ENCODE measurements at regions not wholly inside any gene's neighbourhood (a gene's known extent, or its start where the extent isn't known, plus 50 kb on each side); places are given as distances from the start of the nearest gene placed in this dataset.

- Mint-ChIP-seq H3K4me1 (ENCODE audit: low read depth) (no peaks in the 10 kb centered on the region), H3K27me3 (no peaks in the 10 kb centered on the region), H3K9me3 (peaks cover 10% of the 10 kb centered on the region), H3K27ac (no peak overlapping the region), H3K4me3 (no peak overlapping the region), H3K36me3 (ENCODE audit: low read depth) (no peaks in the 10 kb centered on the region)
- no peak for DNase-seq
- ATAC-seq (ENCODE audit: poor library complexity), result no peak
- Histone ChIP-seq H3K4me3 (ENCODE audit: low read length) (no peak overlapping the region), H3K9me3 (ENCODE audit: control insufficient read depth in 1 of 2, insufficient read depth in 1 of 2, low read length in 2 of 2) (peaks cover 0 to 11% of the 10 kb centered on the region in 2 experiments), H3K27me3 (ENCODE audit: control insufficient read depth in 1 of 2, insufficient read depth in 2 of 2, low read length in 2 of 2) (no peaks in the 10 kb centered on the region), H3K4me1 (ENCODE audit: insufficient read depth, low read length) (no peaks in the 10 kb centered on the region), H3K36me3 (ENCODE audit: insufficient read depth, low read length) (no peaks in the 10 kb centered on the region), H3K27ac (ENCODE audit: low read depth in 1 of 2, low read length in 2 of 2) (no peak overlapping the region)
- TF ChIP-seq CTCF (IDR thresholded peaks at IDR 0.05), result no peak
- CTCF ChIA-PET, result no interaction called here
- POLR2A ChIA-PET, result no interaction called here
- intact Hi-C loops (cut with DNase I, micrococcal nuclease), result no loop called here
These were observed 886.0 kb downstream of the ADGRL2 start for GRCh38 chr1:82686774-82687173.

- DNase-seq (no peak), ATAC-seq (ENCODE audit: poor library complexity) (no peak)
- intact Hi-C loops (cut with DNase I, micrococcal nuclease), result no loop called here
- H3K4me1 ChIP-seq (ENCODE audit: insufficient read depth, low read length), result no peaks in the 10 kb centered on the region
- H3K27me3 ChIP-seq (ENCODE audit: control insufficient read depth in 1 of 2, insufficient read depth in 2 of 2, low read length in 2 of 2), result no peaks in the 10 kb centered on the region
- TF ChIP-seq CTCF (IDR thresholded peaks at IDR 0.05), result no peak
- no peaks in the 10 kb centered on the region for H3K36me3 ChIP-seq (ENCODE audit: insufficient read depth, low read length)
- no peak overlapping the region for H3K4me3 Mint-ChIP-seq
- no peaks in the 10 kb centered on the region for H3K9me3 Mint-ChIP-seq
- CTCF ChIA-PET, result no interaction called here
- H3K27ac ChIP-seq (ENCODE audit: low read depth in 1 of 2, low read length in 2 of 2), result no peak overlapping the region
- no peaks in the 10 kb centered on the region for H3K27me3 Mint-ChIP-seq
- H3K4me1 Mint-ChIP-seq (ENCODE audit: low read depth), result no peaks in the 10 kb centered on the region
- POLR2A ChIA-PET, result no interaction called here
- no peak overlapping the region for H3K4me3 ChIP-seq (ENCODE audit: low read length)
- H3K36me3 Mint-ChIP-seq (ENCODE audit: low read depth), result no peaks in the 10 kb centered on the region
- peaks cover 0 to 2% of the 10 kb centered on the region in 2 experiments for H3K9me3 ChIP-seq (ENCODE audit: control insufficient read depth in 1 of 2, insufficient read depth in 1 of 2, low read length in 2 of 2)
- no peak overlapping the region for H3K27ac Mint-ChIP-seq
These were observed 846.2 kb downstream of the ADGRL2 start for GRCh38 chr1:82646888-82647287.

- no peak overlapping the region for H3K4me3 Mint-ChIP-seq
- TF ChIP-seq CTCF (IDR thresholded peaks at IDR 0.05), result no peak
- Histone ChIP-seq H3K27ac (ENCODE audit: low read depth in 1 of 2, low read length in 2 of 2) (no peak overlapping the region), H3K36me3 (ENCODE audit: insufficient read depth, low read length) (no peaks in the 10 kb centered on the region), H3K4me3 (ENCODE audit: low read length) (no peak overlapping the region), H3K4me1 (ENCODE audit: insufficient read depth, low read length) (no peaks in the 10 kb centered on the region), H3K27me3 (ENCODE audit: control insufficient read depth in 1 of 2, insufficient read depth in 2 of 2, low read length in 2 of 2) (no peaks in the 10 kb centered on the region), H3K9me3 (ENCODE audit: control insufficient read depth in 1 of 2, insufficient read depth in 1 of 2, low read length in 2 of 2) (peaks cover 0 to 2% of the 10 kb centered on the region in 2 experiments)
- ChIA-PET POLR2A (no interaction called here), CTCF (no interaction called here)
- no peak overlapping the region for H3K27ac Mint-ChIP-seq
- intact Hi-C loops (cut with DNase I, micrococcal nuclease), result no loop called here
- no peaks in the 10 kb centered on the region for H3K36me3 Mint-ChIP-seq (ENCODE audit: low read depth)
- no peak for ATAC-seq (ENCODE audit: poor library complexity)
- no peak for DNase-seq
- no peaks in the 10 kb centered on the region for H3K4me1 Mint-ChIP-seq (ENCODE audit: low read depth)
- H3K9me3 Mint-ChIP-seq, result no peaks in the 10 kb centered on the region
- no peaks in the 10 kb centered on the region for H3K27me3 Mint-ChIP-seq
These were observed 845.6 kb downstream of the ADGRL2 start for GRCh38 chr1:82646336-82646735.
